H9 (cell line): ENCODE measurements at regions not wholly inside any gene's neighbourhood (a gene's known extent, or its start where the extent isn't known, plus 50 kb on each side); places are given as distances from the start of the nearest gene placed in this dataset.
A peak's percentile ranks its signal among the peaks of the same experiment; 100 is the strongest.

ENCODE experiments used
- DNase-seq: peaks from one replicate; pipeline ENCODE4 v3.0.0-alpha.2; 2017
- H2AFZ ChIP-seq: one replicate; pipeline ENCODE4 v1.6.1; 2013; ENCODE audit warnings: mild to moderate bottlenecking, low read length, control low read depth, moderate library complexity
- H2AK5ac ChIP-seq: 2 replicates; pipeline ENCODE4 v1.6.1; 2013; ENCODE audit warnings: low read length, control low read depth, mixed read lengths; ENCODE audit not compliant: insufficient read length
- H2BK120ac ChIP-seq: one replicate; pipeline ENCODE4 v1.6.1; 2013; ENCODE audit warnings: low read depth, mild to moderate bottlenecking, low read length, control low read depth, inconsistent platforms; ENCODE audit not compliant: poor library complexity, severe bottlenecking
- H2BK12ac ChIP-seq: 2 replicates; pipeline ENCODE4 v1.6.1; 2013; ENCODE audit warnings: low read length, control low read depth, mixed read lengths, low read depth; ENCODE audit not compliant: insufficient read length
- H2BK15ac ChIP-seq: 2 replicates; pipeline ENCODE4 v1.6.1; 2013; ENCODE audit warnings: low read depth, low read length, control low read depth
- H2BK20ac ChIP-seq: one replicate; pipeline ENCODE4 v1.6.1; 2013; ENCODE audit warnings: low read depth, mild to moderate bottlenecking, low read length, control low read depth, inconsistent platforms; ENCODE audit not compliant: poor library complexity, severe bottlenecking
- H2BK5ac ChIP-seq: 2 replicates; pipeline ENCODE4 v1.6.1; 2013; ENCODE audit warnings: low read length, control low read depth, mixed read lengths; ENCODE audit not compliant: insufficient read length
- H3K14ac ChIP-seq: 2 replicates; pipeline ENCODE4 v1.6.1; 2013; ENCODE audit warnings: low read length, control low read depth; ENCODE audit not compliant: insufficient read depth
- H3K18ac ChIP-seq: 2 replicates; pipeline ENCODE4 v1.6.1; 2013; ENCODE audit warnings: low read depth, mild to moderate bottlenecking, mixed read lengths, low read length, control low read depth; ENCODE audit not compliant: insufficient read length
- H3K23ac ChIP-seq: 2 replicates; pipeline ENCODE4 v1.6.1; 2013; ENCODE audit warnings: low read length, control low read depth, mixed read lengths, low read depth; ENCODE audit not compliant: insufficient read length
- H3K23me2 ChIP-seq: 2 replicates; pipeline ENCODE4 v1.6.1; 2013; ENCODE audit warnings: low read depth, mild to moderate bottlenecking, mixed read lengths, low read length, control low read depth; ENCODE audit not compliant: insufficient read length, poor library complexity, severe bottlenecking
- H3K27ac ChIP-seq: 2 replicates; pipeline ENCODE4 v1.5.1; 2013; ENCODE audit warnings: low read length, control low read depth, mixed read lengths, low read depth; ENCODE audit not compliant: insufficient read length
- H3K27me3 ChIP-seq: 2 replicates; pipeline ENCODE4 v1.6.1; 2013; ENCODE audit warnings: low read length, control low read depth, inconsistent platforms; ENCODE audit not compliant: insufficient read depth
- H3K4ac ChIP-seq: 2 replicates; pipeline ENCODE4 v1.6.1; 2013; ENCODE audit warnings: low read depth, mild to moderate bottlenecking, control low read depth, inconsistent platforms, low read length, moderate library complexity
- H3K4me1 ChIP-seq: 2 replicates; pipeline ENCODE4 v1.6.1; 2013; ENCODE audit warnings: low read length, control low read depth, inconsistent platforms; ENCODE audit not compliant: insufficient read depth
- H3K4me2 ChIP-seq: 2 replicates; pipeline ENCODE4 v1.6.1; 2013; ENCODE audit warnings: low read length, control low read depth, mixed read lengths; ENCODE audit not compliant: insufficient read length, insufficient read depth
- H3K56ac ChIP-seq: 2 replicates; pipeline ENCODE4 v1.6.1; 2013; ENCODE audit warnings: low read depth, mild to moderate bottlenecking, mixed read lengths, low read length, control low read depth; ENCODE audit not compliant: insufficient read length
- H3K79me1 ChIP-seq: 2 replicates; pipeline ENCODE4 v1.6.1; 2013; ENCODE audit warnings: low read depth, mild to moderate bottlenecking, moderate library complexity, low read length, control low read depth, inconsistent platforms; ENCODE audit not compliant: insufficient read depth, poor library complexity, severe bottlenecking
- H3K79me2 ChIP-seq: 2 replicates; pipeline ENCODE4 v1.6.1; 2013; ENCODE audit warnings: low read length, control low read depth, inconsistent platforms; ENCODE audit not compliant: insufficient read depth
- H3K9ac ChIP-seq: 2 replicates; pipeline ENCODE4 v1.6.1; 2013; ENCODE audit warnings: low read length, control low read depth, mixed read lengths; ENCODE audit not compliant: insufficient read length; ENCODE audit errors: extremely low read depth
- H3K9me3 ChIP-seq: one replicate; pipeline ENCODE4 v1.6.1; 2013; ENCODE audit warnings: low read depth, low read length, inconsistent platforms; ENCODE audit not compliant: control insufficient read depth
- H3T11ph ChIP-seq: one replicate; pipeline ENCODE4 v1.6.1; 2013; ENCODE audit warnings: mild to moderate bottlenecking, low read length, control low read depth, inconsistent platforms
- H4K20me1 ChIP-seq: one replicate; pipeline ENCODE4 v1.6.1; 2013; ENCODE audit not compliant: control insufficient read depth, insufficient read length, insufficient read depth
- H4K5ac ChIP-seq: 2 replicates; pipeline ENCODE4 v1.6.1; 2013; ENCODE audit warnings: low read depth, mild to moderate bottlenecking, mixed read lengths, low read length, control low read depth; ENCODE audit not compliant: insufficient read length
- H4K8ac ChIP-seq: replicated peaks from 2 replicates; pipeline ENCODE4 v1.6.1; 2013; ENCODE audit warnings: low read length, control low read depth, mixed read lengths, low read depth; ENCODE audit not compliant: insufficient read length
- H4K91ac ChIP-seq: 2 replicates; pipeline ENCODE4 v1.6.1; 2013; ENCODE audit warnings: low read depth, mild to moderate bottlenecking, moderate library complexity, mixed read lengths, low read length, control low read depth; ENCODE audit not compliant: insufficient read length
- H3K27ac Mint-ChIP-seq, 3 experiments: 2 replicates in 2 of 3; 3 replicates in 1 of 3; pipeline ENCODE4 v1.8.0; 2020 to 2021; ENCODE audit warnings: mixed read lengths in 3 of 3, mild to moderate bottlenecking in 1 of 3, moderate library complexity in 1 of 3
- H3K27me3 Mint-ChIP-seq: 2 replicates; pipeline ENCODE4 v1.8.0; 2021; ENCODE audit warnings: low read depth, mild to moderate bottlenecking, moderate library complexity, mixed read lengths
- H3K36me3 Mint-ChIP-seq, 3 experiments: 2 replicates in 2 of 3; 3 replicates in 1 of 3; pipeline ENCODE4 v1.8.0; 2020 to 2021; ENCODE audit warnings: low read depth in 3 of 3, mixed read lengths in 3 of 3; ENCODE audit not compliant: insufficient read depth in 1 of 3
- H3K4me1 Mint-ChIP-seq, 2 experiments: 2 replicates each; pipeline ENCODE4 v1.8.0; 2020; ENCODE audit warnings: mixed read lengths in 2 of 2
- H3K4me3 Mint-ChIP-seq, 2 experiments: 2 replicates in 1 of 2; 3 replicates in 1 of 2; pipeline ENCODE4 v1.8.0; 2020 to 2021; ENCODE audit warnings: mild to moderate bottlenecking in 2 of 2, mixed read lengths in 2 of 2, moderate library complexity in 1 of 2
- H3K9me3 Mint-ChIP-seq, 2 experiments: 2 replicates in 1 of 2; 3 replicates in 1 of 2; pipeline ENCODE4 v1.8.0; 2020; ENCODE audit warnings: mild to moderate bottlenecking in 2 of 2, mixed read lengths in 2 of 2, moderate library complexity in 1 of 2
- WGBS: extraction: QIAGEN DNeasy Blood & Tissue Kit; methylation state at CpG from one replicate; pipeline ENCODE4 v1.1.7; 2013; ENCODE audit warnings: missing lambda C conversion rate, low lambda C conversion rate, mixed read lengths; ENCODE audit not compliant: insufficient read length; ENCODE audit errors: extremely low coverage; 5-methylcytosine and 5-hydroxymethylcytosine counted together
- TF ChIP-seq, protein P1 (sequence below): fragments of 200-600 bp; sonication (generic); conservative IDR thresholded peaks from 3 replicates; pipeline ENCODE4 v1.8.0; 2021; ENCODE audit warnings: antibody characterized with exemption, mild to moderate bottlenecking

GRCh38 chr7:115340828-115341227, 418.9 kb downstream of the MDFIC start:
- H3K79me2 ChIP-seq, result no peaks in the 10 kb centered on the region
- H3K4me1 ChIP-seq, result no peaks in the 10 kb centered on the region
- no peak overlapping the region for H3K4ac ChIP-seq
- H2BK20ac ChIP-seq, result no peak overlapping the region
- no peak overlapping the region for H3K14ac ChIP-seq
- no peak overlapping the region for H4K8ac ChIP-seq
- DNase-seq, result no peak
- no peak overlapping the region for H3K27ac ChIP-seq
- H3K23ac ChIP-seq, result no peak overlapping the region
- no peak overlapping the region for H2BK15ac ChIP-seq
- no peaks in the 10 kb centered on the region for H3K23me2 ChIP-seq
- H3T11ph ChIP-seq, result no peak overlapping the region
- no peaks in the 10 kb centered on the region for H4K20me1 ChIP-seq
- H2AFZ ChIP-seq, result no peak overlapping the region
- no peaks in the 10 kb centered on the region for H3K36me3 Mint-ChIP-seq
- no peaks in the 10 kb centered on the region for H3K27me3 Mint-ChIP-seq
- no peaks in the 10 kb centered on the region for H3K9me3 Mint-ChIP-seq
- H3K56ac ChIP-seq, result no peak overlapping the region
- H4K91ac ChIP-seq, result no peak overlapping the region
- no peaks in the 10 kb centered on the region for H3K27me3 ChIP-seq
- H3K18ac ChIP-seq, result no peak overlapping the region
- H3K9ac ChIP-seq, result no peak overlapping the region
- H3K4me2 ChIP-seq, result no peak overlapping the region
- WGBS, result no CpG with 5 or more reads among the region's 4 CpGs
- H2BK120ac ChIP-seq, result no peak overlapping the region
- H3K79me1 ChIP-seq, result no peaks in the 10 kb centered on the region
- no peak overlapping the region for H3K27ac Mint-ChIP-seq
- H4K5ac ChIP-seq, result no peak overlapping the region
- no peak overlapping the region for H3K4me3 Mint-ChIP-seq
- no peak overlapping the region for H2BK5ac ChIP-seq
- no peaks in the 10 kb centered on the region for H3K9me3 ChIP-seq
- H2AK5ac ChIP-seq, result no peak overlapping the region
- TF ChIP-seq, protein P1, sequence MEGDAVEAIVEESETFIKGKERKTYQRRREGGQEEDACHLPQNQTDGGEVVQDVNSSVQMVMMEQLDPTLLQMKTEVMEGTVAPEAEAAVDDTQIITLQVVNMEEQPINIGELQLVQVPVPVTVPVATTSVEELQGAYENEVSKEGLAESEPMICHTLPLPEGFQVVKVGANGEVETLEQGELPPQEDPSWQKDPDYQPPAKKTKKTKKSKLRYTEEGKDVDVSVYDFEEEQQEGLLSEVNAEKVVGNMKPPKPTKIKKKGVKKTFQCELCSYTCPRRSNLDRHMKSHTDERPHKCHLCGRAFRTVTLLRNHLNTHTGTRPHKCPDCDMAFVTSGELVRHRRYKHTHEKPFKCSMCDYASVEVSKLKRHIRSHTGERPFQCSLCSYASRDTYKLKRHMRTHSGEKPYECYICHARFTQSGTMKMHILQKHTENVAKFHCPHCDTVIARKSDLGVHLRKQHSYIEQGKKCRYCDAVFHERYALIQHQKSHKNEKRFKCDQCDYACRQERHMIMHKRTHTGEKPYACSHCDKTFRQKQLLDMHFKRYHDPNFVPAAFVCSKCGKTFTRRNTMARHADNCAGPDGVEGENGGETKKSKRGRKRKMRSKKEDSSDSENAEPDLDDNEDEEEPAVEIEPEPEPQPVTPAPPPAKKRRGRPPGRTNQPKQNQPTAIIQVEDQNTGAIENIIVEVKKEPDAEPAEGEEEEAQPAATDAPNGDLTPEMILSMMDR, result peak; percentile 51; the same call in 2 of the 3 replicates
- H3K4me1 Mint-ChIP-seq, result no peaks in the 10 kb centered on the region
- H2BK12ac ChIP-seq, result no peak overlapping the region
